ENCODE measurements at regions not wholly inside any gene's neighbourhood (a gene's known extent, or its start where the extent isn't known, plus 50 kb on each side); places are given as distances from the start of the nearest gene placed in this dataset.

- H3K4me3 ChIP-seq (ENCODE audit: low read depth, low read length): no peak overlapping the region
- CTCF ChIA-PET: no interaction called here
- POLR2A ChIA-PET: no interaction called here
These were observed 179.5 kb downstream of the JCAD start for GRCh38 chr10:29879862-29880261.

GRCh38 chr10:29878492-29878891, 180.9 kb downstream of the JCAD start:
- no peak for TF ChIP-seq CTCF (IDR thresholded peaks at IDR 0.05; ENCODE audit: low read depth, low read length)
- ChIA-PET POLR2A (no interaction called here), CTCF (no interaction called here)
- Histone ChIP-seq H3K27ac (ENCODE audit: low read depth, low read length) (no peak overlapping the region), H3K9me3 (ENCODE audit: control insufficient read depth, insufficient read depth, low read length) (no peaks in the 10 kb centered on the region), H3K27me3 (ENCODE audit: control insufficient read depth, insufficient read depth, low read length) (no peaks in the 10 kb centered on the region), H3K4me3 (ENCODE audit: low read depth, low read length) (no peak overlapping the region)
- DNase-seq (ENCODE audit: low read depth, low spot score): no peak

More at GRCh38 chr10:29879862-29880261, 179.5 kb downstream of the JCAD start:
- DNase-seq (ENCODE audit: low read depth, low spot score): no peak
- no peak for TF ChIP-seq CTCF (IDR thresholded peaks at IDR 0.05; ENCODE audit: low read depth, low read length)
- Histone ChIP-seq H3K27ac (ENCODE audit: low read depth, low read length) (no peak overlapping the region), H3K9me3 (ENCODE audit: control insufficient read depth, insufficient read depth, low read length) (no peaks in the 10 kb centered on the region), H3K27me3 (ENCODE audit: control insufficient read depth, insufficient read depth, low read length) (peaks cover 6% of the 10 kb centered on the region)

GRCh38 chr10:29877793-29878491, 181.4 kb downstream of the JCAD start:
- no peak for TF ChIP-seq CTCF (IDR thresholded peaks at IDR 0.05; ENCODE audit: low read depth, low read length)
- H3K4me3 ChIP-seq (ENCODE audit: low read depth, low read length): no peak overlapping the region
- ChIA-PET CTCF (no interaction called here), POLR2A (no interaction called here)
- no peaks in the 10 kb centered on the region for H3K9me3 ChIP-seq (ENCODE audit: control insufficient read depth, insufficient read depth, low read length)
- H3K27me3 ChIP-seq (ENCODE audit: control insufficient read depth, insufficient read depth, low read length): no peaks in the 10 kb centered on the region
- no peak overlapping the region for H3K27ac ChIP-seq (ENCODE audit: low read depth, low read length)
- no peak for DNase-seq (ENCODE audit: low read depth, low spot score)

GRCh38 chr10:29876008-29876555, 183.3 kb downstream of the JCAD start:
- POLR2A ChIA-PET: no interaction called here
- Histone ChIP-seq H3K27ac (ENCODE audit: low read depth, low read length) (no peak overlapping the region), H3K27me3 (ENCODE audit: control insufficient read depth, insufficient read depth, low read length) (no peaks in the 10 kb centered on the region), H3K9me3 (ENCODE audit: control insufficient read depth, insufficient read depth, low read length) (no peaks in the 10 kb centered on the region), H3K4me3 (ENCODE audit: low read depth, low read length) (no peak overlapping the region)
- no peak for TF ChIP-seq CTCF (IDR thresholded peaks at IDR 0.05; ENCODE audit: low read depth, low read length)
- no peak for DNase-seq (ENCODE audit: low read depth, low spot score)
- CTCF ChIA-PET: no interaction called here

- no peaks in the 10 kb centered on the region for H3K27me3 ChIP-seq (ENCODE audit: control insufficient read depth, insufficient read depth, low read length)
- no peak overlapping the region for H3K27ac ChIP-seq (ENCODE audit: low read depth, low read length)
- no peak for DNase-seq (ENCODE audit: low read depth, low spot score)
- ChIA-PET POLR2A (no interaction called here), CTCF (no interaction called here)
- TF ChIP-seq CTCF (IDR thresholded peaks at IDR 0.05; ENCODE audit: low read depth, low read length): no peak
- H3K4me3 ChIP-seq (ENCODE audit: low read depth, low read length): no peak overlapping the region
- H3K9me3 ChIP-seq (ENCODE audit: control insufficient read depth, insufficient read depth, low read length): no peaks in the 10 kb centered on the region
These were observed 184.6 kb downstream of the JCAD start for GRCh38 chr10:29874606-29875269.
